ENCODE measurements at regions not wholly inside any gene's neighbourhood (a gene's known extent, or its start where the extent isn't known, plus 50 kb on each side); places are given as distances from the start of the nearest gene placed in this dataset.

- ChIA-PET POLR2A (ENCODE audit: low non-redundant PET) (no interaction called here), CTCF (no interaction called here)
- Histone ChIP-seq H3K27me3 (replicated peaks; ENCODE audit: insufficient read depth, low read depth, low read length, poor library complexity) (no peaks in the 10 kb centered on the region), H3K9me3 (ENCODE audit: low read depth, low read length, poor library complexity, severe bottlenecking) (no peaks in the 10 kb centered on the region), H3K36me3 (ENCODE audit: insufficient read depth, low read length, poor library complexity, severe bottlenecking) (no peaks in the 10 kb centered on the region), H3K27ac (ENCODE audit: low read depth, low read length, poor library complexity, severe bottlenecking) (no peak overlapping the region), H3K4me1 (ENCODE audit: insufficient read depth, low read length, poor library complexity, severe bottlenecking) (no peaks in the 10 kb centered on the region), H3K4me3 (ENCODE audit: low read depth, low read length, poor library complexity, severe bottlenecking) (no peak overlapping the region)
- DNase-seq (ENCODE audit: low spot score): no peak
- BruUV-seq (replicated peaks): no TSS peak
- intact Hi-C loops (cut with micrococcal nuclease; ENCODE audit: unreplicated experiment): no loop called here
- TF ChIP-seq EZH2 (IDR thresholded peaks at IDR 0.05; ENCODE audit: borderline replicate concordance, low read depth, low read length, poor library complexity, severe bottlenecking) (no peak), CTCF (conservative IDR thresholded peaks at IDR 0.05; ENCODE audit: low read depth, low read length) (no peak)
Measured at GRCh38 chr3:22101811-22102210, 350.8 kb upstream of the ZNF385D start.

- no peaks in the 10 kb centered on the region for H3K4me1 ChIP-seq (ENCODE audit: insufficient read depth, low read length, poor library complexity, severe bottlenecking)
- H3K27me3 ChIP-seq (replicated peaks; ENCODE audit: insufficient read depth, low read depth, low read length, poor library complexity): no peaks in the 10 kb centered on the region
- no peaks in the 10 kb centered on the region for H3K9me3 ChIP-seq (ENCODE audit: low read depth, low read length, poor library complexity, severe bottlenecking)
- H3K27ac ChIP-seq (ENCODE audit: low read depth, low read length, poor library complexity, severe bottlenecking): no peak overlapping the region
- H3K4me3 ChIP-seq (ENCODE audit: low read depth, low read length, poor library complexity, severe bottlenecking): no peak overlapping the region
- CTCF ChIA-PET: no interaction called here
- no peaks in the 10 kb centered on the region for H3K36me3 ChIP-seq (ENCODE audit: insufficient read depth, low read length, poor library complexity, severe bottlenecking)
- TF ChIP-seq EZH2 (IDR thresholded peaks at IDR 0.05; ENCODE audit: borderline replicate concordance, low read depth, low read length, poor library complexity, severe bottlenecking) (no peak), CTCF (conservative IDR thresholded peaks at IDR 0.05; ENCODE audit: low read depth, low read length) (no peak)
- no peak for DNase-seq (ENCODE audit: low spot score)
- no TSS peak for BruUV-seq (replicated peaks)
- POLR2A ChIA-PET (ENCODE audit: low non-redundant PET): no interaction called here
- intact Hi-C loops (cut with micrococcal nuclease; ENCODE audit: unreplicated experiment): no loop called here
Measured at GRCh38 chr3:22103423-22103822, 352.4 kb upstream of the ZNF385D start.

GRCh38 chr3:22106213-22106896 is 355.3 kb upstream of the ZNF385D start:
- Histone ChIP-seq H3K27ac (ENCODE audit: low read depth, low read length, poor library complexity, severe bottlenecking) (no peak overlapping the region), H3K36me3 (ENCODE audit: insufficient read depth, low read length, poor library complexity, severe bottlenecking) (no peaks in the 10 kb centered on the region), H3K4me3 (ENCODE audit: low read depth, low read length, poor library complexity, severe bottlenecking) (no peak overlapping the region), H3K9me3 (ENCODE audit: low read depth, low read length, poor library complexity, severe bottlenecking) (no peaks in the 10 kb centered on the region), H3K4me1 (ENCODE audit: insufficient read depth, low read length, poor library complexity, severe bottlenecking) (no peaks in the 10 kb centered on the region), H3K27me3 (replicated peaks; ENCODE audit: insufficient read depth, low read depth, low read length, poor library complexity) (no peaks in the 10 kb centered on the region)
- CTCF ChIA-PET: no interaction called here
- DNase-seq (ENCODE audit: low spot score): no peak
- POLR2A ChIA-PET (ENCODE audit: low non-redundant PET): no interaction called here
- BruUV-seq (replicated peaks): no TSS peak
- intact Hi-C loops (cut with micrococcal nuclease; ENCODE audit: unreplicated experiment): no loop called here
- TF ChIP-seq EZH2 (IDR thresholded peaks at IDR 0.05; ENCODE audit: borderline replicate concordance, low read depth, low read length, poor library complexity, severe bottlenecking) (no peak), CTCF (conservative IDR thresholded peaks at IDR 0.05; ENCODE audit: low read depth, low read length) (no peak)
